Ishikawa (cell line): ENCODE measurements at regions not wholly inside any gene's neighbourhood (a gene's known extent, or its start where the extent isn't known, plus 50 kb on each side); places are given as distances from the start of the nearest gene placed in this dataset.

Experiments used
- CEBPB ChIP-seq: IDR thresholded peaks from 2 replicates; pipeline ENCODE4 v1.6.1; 2012
- CREB1 ChIP-seq: IDR thresholded peaks from 2 replicates; pipeline ENCODE4 v1.6.1; 2012; ENCODE audit warnings: low read depth
- EGR1 ChIP-seq: IDR thresholded peaks from 2 replicates; pipeline ENCODE4 v1.6.1; 2012
- EP300 ChIP-seq: IDR thresholded peaks from 2 replicates; pipeline ENCODE4 v1.6.1; 2012; ENCODE audit warnings: borderline replicate concordance
- FOXM1 ChIP-seq: IDR thresholded peaks from 2 replicates; pipeline ENCODE4 v1.6.1; 2012; ENCODE audit warnings: low read depth, borderline replicate concordance
- NFIC ChIP-seq: IDR thresholded peaks from 2 replicates; pipeline ENCODE4 v1.6.1; 2012
- RAD21 ChIP-seq: IDR thresholded peaks from 2 replicates; pipeline ENCODE4 v1.6.1; 2012; ENCODE audit warnings: low read depth
- REST ChIP-seq: IDR thresholded peaks from 2 replicates; pipeline ENCODE4 v1.6.1; 2012; ENCODE audit warnings: low read depth, mild to moderate bottlenecking
- TAF1 ChIP-seq: IDR thresholded peaks from 2 replicates; pipeline ENCODE4 v1.6.1; 2012; ENCODE audit warnings: low read depth, mild to moderate bottlenecking
- TCF12 ChIP-seq: IDR thresholded peaks from 2 replicates; pipeline ENCODE4 v1.6.1; 2012; ENCODE audit warnings: low read depth
- TEAD4 ChIP-seq: IDR thresholded peaks from 2 replicates; pipeline ENCODE4 v1.6.1; 2012
- YY1 ChIP-seq: IDR thresholded peaks from 2 replicates; pipeline ENCODE4 v1.6.1; 2012; ENCODE audit warnings: low read depth
- ZBTB7A ChIP-seq: IDR thresholded peaks from 2 replicates; pipeline ENCODE4 v1.6.1; 2012; ENCODE audit warnings: low read depth
- TF ChIP-seq, protein P1 (sequence below): IDR thresholded peaks from 2 replicates; pipeline ENCODE4 v1.6.1; 2012
- TF ChIP-seq, protein P2 (sequence below): IDR thresholded peaks from 2 replicates; pipeline ENCODE4 v1.6.1; 2012

DNA sequence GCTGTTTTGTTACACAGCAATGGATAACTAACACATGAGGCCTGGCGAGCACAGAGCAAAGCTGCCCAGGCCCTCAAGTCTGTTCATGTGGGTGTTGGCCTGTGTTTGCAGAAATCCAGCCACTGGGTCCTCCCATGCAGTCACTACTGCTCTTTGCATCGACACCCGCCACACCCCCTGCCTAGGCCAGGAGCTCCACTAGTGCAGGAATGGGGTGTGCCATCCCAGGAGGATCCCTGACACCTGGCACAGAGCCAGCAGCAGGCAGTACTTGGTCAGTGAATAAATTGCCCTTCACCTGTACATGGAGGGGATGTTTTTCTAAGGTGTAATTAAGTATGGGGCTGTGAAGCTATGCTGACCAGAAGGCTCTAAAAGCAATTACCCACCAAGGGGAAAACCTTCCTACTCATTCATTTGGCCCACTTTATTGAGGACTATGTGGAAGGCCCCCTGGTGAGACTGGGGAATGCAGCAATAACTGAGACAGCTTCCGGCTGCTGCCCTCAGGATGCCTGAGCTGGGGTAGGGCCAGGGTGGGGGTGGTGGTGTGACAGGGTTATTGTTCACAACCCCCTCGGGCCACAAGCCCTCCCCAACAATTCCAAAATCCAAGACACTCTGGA is 160.8 kb downstream of the CRYBB2 start:
- TF ChIP-seq EGR1 (0 out of 2 replicates have a peak, but pooled peaks have one; percentile 6), FOXM1 (no peak), EP300 (peak; percentile 60), CREB1 (no peak), TAF1 (no peak), NFIC (peak; percentile 90), YY1 (no peak), CEBPB (peak; percentile 61), TCF12 (peak; percentile 74), RAD21 (no peak), ZBTB7A (no peak), TEAD4 (peak; percentile 72; the same call in 1 of the 2 replicates), REST (no peak)
- TF ChIP-seq, protein P1, sequence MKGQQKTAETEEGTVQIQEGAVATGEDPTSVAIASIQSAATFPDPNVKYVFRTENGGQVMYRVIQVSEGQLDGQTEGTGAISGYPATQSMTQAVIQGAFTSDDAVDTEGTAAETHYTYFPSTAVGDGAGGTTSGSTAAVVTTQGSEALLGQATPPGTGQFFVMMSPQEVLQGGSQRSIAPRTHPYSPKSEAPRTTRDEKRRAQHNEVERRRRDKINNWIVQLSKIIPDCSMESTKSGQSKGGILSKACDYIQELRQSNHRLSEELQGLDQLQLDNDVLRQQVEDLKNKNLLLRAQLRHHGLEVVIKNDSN: no peak
- TF ChIP-seq, protein P2, sequence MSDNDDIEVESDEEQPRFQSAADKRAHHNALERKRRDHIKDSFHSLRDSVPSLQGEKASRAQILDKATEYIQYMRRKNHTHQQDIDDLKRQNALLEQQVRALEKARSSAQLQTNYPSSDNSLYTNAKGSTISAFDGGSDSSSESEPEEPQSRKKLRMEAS: no peak

- TF ChIP-seq RAD21: peak; percentile 35; the same call in 1 of the 2 replicates
- no peak for TF ChIP-seq EP300
Observed at GRCh38 chr22:25382762-25383161, 163.3 kb downstream of the CRYBB2 start.

GRCh38 chr22:25383278-25383820 is 163.9 kb downstream of the CRYBB2 start:
- TF ChIP-seq NFIC: no peak
- TF ChIP-seq TAF1: no peak
- no peak for TF ChIP-seq TCF12
- TF ChIP-seq FOXM1: no peak
- TF ChIP-seq EP300: no peak

DNA sequence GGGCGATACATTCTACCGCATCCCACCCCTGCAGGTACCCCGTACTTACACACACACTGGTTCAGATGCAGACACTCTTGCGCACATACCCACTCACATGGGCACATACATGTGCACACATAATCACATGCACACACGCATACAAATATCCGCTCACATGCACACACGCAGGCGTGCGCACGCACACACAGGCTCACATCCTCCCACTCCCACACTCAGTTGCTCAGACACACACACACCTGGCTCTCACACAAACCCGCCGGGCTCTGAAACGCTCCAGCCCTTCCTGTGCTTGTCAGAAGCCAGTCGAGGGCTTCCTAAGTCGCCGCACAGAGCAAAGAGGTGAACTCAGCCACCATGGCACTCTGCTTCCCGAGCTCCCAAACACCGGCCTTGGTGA is 164.5 kb downstream of the CRYBB2 start:
- no peak for TF ChIP-seq CREB1
- TF ChIP-seq, protein P1: no peak
- TF ChIP-seq NFIC: no peak
- no peak for TF ChIP-seq ZBTB7A
- TF ChIP-seq EP300: no peak
- TF ChIP-seq CEBPB: no peak
- TF ChIP-seq REST: no peak
- TF ChIP-seq FOXM1: no peak
- TF ChIP-seq EGR1: no peak
- no peak for TF ChIP-seq TAF1
- TF ChIP-seq YY1: no peak
- TF ChIP-seq TEAD4: no peak
- TF ChIP-seq, protein P2: no peak
- TF ChIP-seq TCF12: no peak
- TF ChIP-seq RAD21: no peak

GRCh38 chr22:25386538-25386884 is 167.1 kb downstream of the CRYBB2 start:
- TF ChIP-seq, protein P2: no peak
- TF ChIP-seq TEAD4: no peak
- no peak for TF ChIP-seq ZBTB7A
- no peak for TF ChIP-seq CEBPB
- TF ChIP-seq REST: no peak
- TF ChIP-seq EP300: no peak
- TF ChIP-seq RAD21: no peak
- no peak for TF ChIP-seq TCF12
- no peak for TF ChIP-seq NFIC
